ENCODE measurements at regions not wholly inside any gene's neighbourhood (a gene's known extent, or its start where the extent isn't known, plus 50 kb on each side); places are given as distances from the start of the nearest gene placed in this dataset.

DNA sequence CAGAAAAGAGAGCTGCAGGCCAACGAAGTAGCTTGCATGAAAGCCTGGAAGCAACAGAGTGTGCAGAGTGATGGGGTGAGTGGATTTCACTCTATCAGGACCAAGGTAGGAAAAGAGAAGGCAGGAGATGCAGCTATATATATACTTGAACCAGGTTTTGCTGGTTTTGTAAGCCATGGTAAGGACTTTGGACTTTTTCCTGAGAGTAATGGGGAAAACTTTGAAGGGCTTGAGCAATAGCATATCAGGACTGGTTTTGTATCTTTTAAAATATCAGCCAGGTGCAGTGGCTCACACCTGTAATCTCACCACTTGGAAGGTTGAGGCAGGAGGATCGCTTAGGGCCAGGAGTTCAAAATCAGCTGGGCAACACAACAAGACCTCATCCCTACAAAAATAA lies 120.6 kb upstream of the NRP1 start:
- TF ChIP-seq, protein P1, sequence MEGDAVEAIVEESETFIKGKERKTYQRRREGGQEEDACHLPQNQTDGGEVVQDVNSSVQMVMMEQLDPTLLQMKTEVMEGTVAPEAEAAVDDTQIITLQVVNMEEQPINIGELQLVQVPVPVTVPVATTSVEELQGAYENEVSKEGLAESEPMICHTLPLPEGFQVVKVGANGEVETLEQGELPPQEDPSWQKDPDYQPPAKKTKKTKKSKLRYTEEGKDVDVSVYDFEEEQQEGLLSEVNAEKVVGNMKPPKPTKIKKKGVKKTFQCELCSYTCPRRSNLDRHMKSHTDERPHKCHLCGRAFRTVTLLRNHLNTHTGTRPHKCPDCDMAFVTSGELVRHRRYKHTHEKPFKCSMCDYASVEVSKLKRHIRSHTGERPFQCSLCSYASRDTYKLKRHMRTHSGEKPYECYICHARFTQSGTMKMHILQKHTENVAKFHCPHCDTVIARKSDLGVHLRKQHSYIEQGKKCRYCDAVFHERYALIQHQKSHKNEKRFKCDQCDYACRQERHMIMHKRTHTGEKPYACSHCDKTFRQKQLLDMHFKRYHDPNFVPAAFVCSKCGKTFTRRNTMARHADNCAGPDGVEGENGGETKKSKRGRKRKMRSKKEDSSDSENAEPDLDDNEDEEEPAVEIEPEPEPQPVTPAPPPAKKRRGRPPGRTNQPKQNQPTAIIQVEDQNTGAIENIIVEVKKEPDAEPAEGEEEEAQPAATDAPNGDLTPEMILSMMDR (conservative IDR thresholded peaks at IDR 0.05; ENCODE audit: low read depth, low read length), result no peak
- TF ChIP-seq EZH2 (IDR thresholded peaks at IDR 0.05; ENCODE audit: borderline replicate concordance, low read depth, low read length, poor library complexity, severe bottlenecking), result no peak
